GM18873 (cell line): ENCODE measurements at regions not wholly inside any gene's neighbourhood (a gene's known extent, or its start where the extent isn't known, plus 50 kb on each side); places are given as distances from the start of the nearest gene placed in this dataset.
"Not testable (repeated sequence)": the region's sequence is repeated elsewhere in the genome, so short reads cannot be mapped to it uniquely, and the experiment has no call there.

ENCODE experiments used
- ATAC-seq: cut with Tn5 transposase; IDR thresholded peaks from one replicate; pipeline ENCODE4 v1.9.1; 2021; ENCODE audit warnings: mild to moderate bottlenecking, moderate library complexity, moderate number of reproducible peaks; ENCODE audit not compliant: unreplicated experiment, low FRiP score

DNA sequence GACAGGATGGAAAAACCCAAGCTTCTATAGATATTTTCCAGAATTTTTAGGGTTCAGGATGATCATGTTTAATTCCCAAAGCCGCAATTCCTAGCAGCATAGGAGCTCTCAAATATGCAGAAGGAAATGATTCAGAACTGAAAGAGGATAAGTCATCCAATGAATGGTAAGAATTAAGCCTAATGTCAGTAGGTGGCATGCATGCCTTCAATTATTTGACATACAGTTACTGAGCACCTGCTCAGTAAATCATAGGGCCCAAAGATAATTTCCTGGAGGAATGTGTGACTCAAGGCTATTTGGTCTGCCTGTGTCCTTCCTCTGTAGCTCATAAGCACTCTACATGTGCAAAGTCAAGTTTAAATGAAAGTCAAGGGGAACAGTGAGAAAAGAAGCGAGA is 116.8 kb upstream of the SLC38A4 start:
- ATAC-seq: no peak

DNA sequence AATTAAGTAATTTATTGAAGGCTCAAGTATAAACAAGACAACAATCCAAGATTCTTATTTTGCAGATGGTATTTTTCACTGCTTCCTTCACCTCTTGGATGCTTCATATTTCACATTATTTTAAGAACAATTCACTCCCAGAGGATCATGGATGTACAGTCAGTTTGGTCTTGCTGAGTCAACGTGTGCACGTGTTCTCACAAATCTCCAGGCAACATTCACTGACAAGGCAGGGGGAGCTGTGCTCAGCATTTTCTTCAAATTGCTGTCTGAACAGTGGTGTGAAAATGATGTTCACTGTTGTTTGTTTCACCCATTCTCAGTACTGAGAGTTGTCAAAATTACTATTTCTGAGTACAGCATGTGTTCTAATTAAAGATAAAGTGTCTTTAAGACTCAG is 118.3 kb upstream of the SLC38A4 start:
- no peak for ATAC-seq

DNA sequence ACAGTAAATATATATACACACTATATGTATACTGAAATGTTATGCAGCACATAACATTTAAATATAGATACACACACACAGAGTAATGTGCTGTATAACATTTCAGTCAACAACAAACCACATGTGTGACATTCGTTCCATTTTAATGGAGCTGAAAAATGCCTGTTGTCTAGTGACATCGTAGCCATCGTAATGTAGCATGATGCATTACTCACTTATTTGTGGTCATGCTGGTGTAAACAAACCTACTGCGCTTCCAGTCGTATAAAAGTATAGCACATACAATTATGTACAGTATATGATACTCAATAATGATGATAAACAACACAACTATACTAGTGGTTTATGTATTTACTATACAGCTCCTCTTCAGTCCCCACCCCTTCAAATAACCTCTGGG is 119.0 kb upstream of the SLC38A4 start:
- ATAC-seq: no peak

DNA sequence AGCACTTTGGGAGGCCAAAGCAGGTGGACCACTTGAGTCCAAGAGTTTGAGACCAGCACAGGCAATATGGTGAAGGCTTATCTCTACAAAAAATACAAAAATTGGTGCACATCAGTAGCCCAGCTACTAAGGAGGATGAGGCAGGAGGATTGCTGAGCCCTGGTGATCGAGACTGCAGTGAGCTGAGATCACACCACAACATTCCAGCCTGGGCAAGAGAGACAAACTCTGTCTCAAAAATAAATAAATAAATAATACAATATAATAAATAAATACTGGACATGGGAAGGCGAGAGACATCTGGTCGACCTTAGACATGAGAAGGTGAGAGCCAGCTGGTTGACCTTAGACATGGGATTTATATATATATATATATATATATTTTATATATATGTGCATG is 119.8 kb upstream of the SLC38A4 start:
- no peak for ATAC-seq

DNA sequence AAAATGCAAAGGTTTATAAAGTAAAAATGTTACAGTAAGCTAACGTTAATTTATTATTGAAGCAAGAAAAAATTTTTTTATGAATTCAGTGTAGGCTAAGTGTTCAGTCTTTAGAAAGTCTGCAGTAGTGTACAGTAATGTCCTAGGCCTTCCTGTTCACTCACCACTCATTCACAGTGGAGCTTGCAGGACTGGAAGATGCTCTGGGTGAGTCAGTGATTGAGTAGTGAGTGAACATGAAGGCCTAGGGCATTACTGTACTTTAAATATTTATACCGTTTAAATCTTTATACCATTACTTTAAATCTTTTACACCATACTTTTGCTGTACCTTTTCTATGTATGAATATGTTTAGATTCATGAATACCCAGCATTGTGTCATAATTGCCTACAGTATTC is 120.3 kb upstream of the SLC38A4 start:
- no peak for ATAC-seq

DNA sequence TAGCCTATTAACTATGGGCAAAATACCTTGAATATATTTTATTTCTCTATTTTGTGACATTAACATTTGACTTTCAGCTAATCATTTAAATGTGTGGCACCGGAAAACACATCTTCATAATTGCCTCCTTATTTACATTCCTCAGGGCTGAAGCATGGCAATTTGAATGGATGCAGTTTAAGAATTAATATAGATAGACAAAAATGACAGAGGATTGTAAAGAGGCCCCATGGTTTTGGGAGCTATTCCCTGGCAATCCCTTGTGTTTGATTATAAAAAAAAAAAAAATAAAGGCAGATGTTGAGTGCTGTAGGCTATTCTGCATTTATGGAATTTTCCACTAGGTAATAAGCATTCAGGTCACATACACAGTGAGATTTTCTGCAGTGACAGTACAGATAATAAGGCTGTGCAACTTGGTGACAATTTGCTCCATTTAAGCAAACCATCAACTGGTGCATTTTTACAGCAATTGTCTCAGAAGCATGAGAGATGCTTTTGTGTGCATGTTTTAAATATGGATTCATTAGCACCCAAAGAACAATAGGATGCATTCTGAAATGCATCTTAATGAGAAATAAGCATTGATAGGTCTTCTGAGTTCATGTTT is 123.2 kb upstream of the SLC38A4 start:
- ATAC-seq: no peak

DNA sequence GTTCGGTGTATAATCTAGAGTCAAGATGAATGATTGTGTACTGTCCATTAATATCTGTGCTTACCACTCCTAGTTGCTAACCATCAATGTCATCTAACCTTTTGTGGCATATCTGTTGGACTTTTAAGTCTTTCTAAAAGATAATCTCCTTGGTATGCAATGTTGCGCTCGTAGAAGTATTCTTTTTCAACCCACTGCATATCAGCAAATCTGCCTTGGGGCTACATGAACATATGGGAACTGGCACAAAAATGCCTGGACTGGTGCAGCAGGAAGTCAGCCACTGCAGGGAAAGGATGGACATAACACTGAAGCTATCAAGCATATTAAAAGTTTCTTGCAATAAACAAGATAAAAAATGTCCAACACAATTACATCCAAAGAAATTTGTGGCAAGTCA is 124.3 kb upstream of the SLC38A4 start:
- no peak for ATAC-seq

DNA sequence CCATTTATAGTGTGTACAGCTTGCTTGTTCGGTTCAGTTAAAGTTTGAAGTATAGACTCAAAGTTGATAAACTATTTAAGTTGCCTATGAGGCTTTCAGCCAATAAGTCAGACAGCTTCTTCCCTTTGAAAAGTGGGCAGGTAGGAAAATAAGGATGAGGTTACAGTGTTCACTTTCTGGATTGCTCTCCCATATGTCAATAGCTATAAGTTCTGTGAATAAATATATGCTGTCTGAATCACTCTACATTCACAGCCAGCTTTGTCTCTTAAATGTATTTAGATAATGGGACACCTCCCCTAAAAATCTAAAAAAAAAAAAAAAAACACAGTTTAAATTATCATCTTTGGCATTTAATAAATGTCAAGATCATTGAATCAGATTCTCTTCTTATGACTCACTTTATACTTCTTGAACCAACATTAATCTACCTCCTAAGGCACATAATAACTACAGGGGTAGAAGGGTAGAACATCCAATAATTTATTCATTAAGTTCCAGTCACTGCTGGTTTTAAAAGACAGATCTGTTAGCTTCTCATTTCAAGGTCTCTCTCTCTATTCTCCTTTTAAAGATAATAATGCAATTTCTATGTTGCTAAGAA is 126.4 kb upstream of the PCED1B start:
- ATAC-seq: no peak

DNA sequence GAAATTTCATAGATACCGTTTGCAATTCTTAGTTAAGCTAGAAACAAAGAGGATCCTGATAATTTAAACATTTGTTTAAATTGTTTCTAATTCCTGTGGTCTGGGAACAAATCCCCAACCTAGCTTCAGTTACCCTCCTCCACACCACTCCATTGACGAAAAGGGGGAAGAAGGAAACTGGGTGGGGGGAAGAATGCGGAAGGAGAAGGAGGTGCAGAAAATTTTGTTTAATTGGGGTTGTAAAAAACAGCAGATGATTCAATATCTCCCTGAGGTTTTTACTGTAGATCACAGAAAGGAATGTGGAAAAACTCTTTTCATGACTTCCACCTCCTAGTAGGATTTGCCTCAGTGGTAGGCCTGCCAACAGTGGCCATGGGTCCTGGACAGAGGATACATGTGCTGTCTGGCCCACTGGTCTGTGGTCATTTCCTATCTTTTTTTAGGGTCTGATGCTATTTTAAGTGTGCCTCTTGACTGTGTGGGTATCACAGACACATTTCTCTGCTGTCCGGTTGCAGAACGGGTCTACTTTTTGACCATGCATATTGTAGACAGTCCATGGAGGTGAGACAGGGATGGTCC is 122.9 kb upstream of the PCED1B start:
- no peak for ATAC-seq

DNA sequence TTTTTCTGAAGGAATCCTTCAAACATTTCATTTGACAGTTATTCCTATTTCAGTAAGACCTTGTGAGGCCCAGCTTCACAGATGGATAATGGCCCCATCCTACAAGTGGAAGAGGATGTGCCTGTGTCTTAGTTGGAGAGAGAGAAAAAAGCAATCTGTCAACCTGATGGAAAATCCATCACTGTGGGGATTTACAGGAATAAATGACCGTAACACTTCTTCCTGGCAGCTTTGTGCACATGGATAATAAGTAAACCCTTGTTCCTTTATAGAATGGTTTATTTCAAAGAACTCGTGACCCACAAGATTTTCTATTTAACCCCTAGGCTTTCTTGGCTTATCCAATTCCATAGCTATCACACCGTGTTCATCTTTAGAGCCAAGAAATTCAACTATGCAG is 121.4 kb upstream of the PCED1B start:
- ATAC-seq: no peak

DNA sequence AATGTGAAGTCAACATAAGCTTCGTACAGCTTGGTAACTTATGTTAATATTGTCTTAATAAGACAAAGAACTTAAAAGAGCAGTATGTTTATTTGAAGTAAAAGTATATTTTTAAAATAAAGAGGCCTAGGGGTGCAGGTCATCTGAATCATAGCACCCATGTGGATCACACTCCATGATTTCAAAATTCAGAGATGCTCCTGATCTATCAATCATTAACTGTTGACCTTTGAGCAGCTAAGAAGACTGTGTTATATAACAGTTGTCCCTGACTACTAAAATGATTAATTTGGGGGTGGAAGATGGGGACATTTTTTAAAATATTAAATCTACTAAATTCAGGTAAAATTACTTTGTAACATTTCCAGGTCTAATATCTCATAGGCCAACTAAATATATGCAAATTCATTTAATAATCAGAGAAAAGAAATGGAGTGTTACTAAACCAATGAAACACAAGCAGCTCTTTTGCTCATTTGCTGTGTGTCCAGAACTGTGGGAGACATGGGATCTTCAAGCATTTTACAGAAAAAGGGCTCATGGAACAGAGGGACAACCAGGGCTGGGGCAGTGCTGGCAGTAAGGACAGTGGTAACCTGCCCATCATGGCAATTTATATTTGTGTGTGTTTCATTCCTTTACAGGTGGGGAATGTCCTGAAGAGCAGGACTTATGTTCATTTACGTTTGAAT is 120.7 kb upstream of the PCED1B start:
- no peak for ATAC-seq

DNA sequence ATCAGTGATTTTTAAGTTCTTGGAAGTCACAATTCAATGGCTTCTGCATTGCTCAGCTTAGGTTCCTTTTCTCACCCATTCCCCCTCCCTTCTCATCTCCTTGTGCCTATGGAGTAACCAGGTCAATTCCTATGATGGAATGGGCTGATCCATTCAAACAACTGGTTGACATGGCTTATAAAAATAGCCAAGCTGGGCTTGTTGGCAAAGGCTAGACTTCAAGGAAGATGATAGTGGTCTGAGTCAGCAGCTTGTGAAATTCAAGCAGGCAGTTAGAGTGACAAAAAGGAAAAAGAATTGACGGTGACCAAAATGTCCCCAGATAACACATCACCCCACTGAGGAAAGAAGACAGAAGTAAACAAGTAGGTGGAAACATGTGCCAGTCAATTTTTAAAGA is 119.9 kb upstream of the PCED1B start:
- no peak for ATAC-seq

DNA sequence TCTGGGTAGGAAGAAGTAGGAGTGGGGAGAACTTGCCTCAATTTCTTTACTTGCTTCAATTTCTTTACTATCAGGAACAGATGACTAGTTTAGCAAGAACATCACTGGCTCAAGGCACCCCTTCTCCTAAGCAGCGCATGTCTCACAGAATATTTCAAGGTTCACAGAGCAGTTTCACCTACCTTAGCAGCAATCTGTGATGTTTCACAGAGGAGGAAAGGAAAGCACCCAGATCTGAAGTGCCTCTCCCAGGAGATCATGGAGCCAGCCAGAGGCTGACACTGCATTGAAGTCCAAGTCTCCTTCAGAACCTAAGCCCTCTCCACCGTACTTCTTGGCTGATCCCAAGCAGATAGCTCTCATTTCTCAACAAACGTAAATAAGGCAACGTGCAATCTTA is 118.7 kb upstream of the PCED1B start:
- no peak for ATAC-seq

DNA sequence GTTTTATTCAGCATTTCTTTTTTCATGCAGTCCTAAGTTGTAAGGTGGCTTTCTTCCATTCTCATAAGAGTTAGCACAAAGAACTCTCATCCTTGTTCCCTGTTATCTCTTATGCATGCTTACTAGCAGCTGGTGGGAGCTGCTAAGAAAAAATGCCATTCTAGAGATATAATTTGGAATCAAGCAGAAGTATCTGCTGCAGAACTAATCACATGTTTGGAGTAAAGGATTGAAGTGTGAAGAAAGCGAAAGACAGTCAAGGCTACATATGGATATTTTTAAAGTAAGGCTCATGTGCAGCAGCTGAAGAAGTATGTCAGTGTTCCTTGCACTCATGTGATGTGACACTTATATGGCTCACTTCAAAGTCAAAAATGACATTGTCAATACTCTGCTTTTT is 116.2 kb upstream of the PCED1B start:
- no peak for ATAC-seq

DNA sequence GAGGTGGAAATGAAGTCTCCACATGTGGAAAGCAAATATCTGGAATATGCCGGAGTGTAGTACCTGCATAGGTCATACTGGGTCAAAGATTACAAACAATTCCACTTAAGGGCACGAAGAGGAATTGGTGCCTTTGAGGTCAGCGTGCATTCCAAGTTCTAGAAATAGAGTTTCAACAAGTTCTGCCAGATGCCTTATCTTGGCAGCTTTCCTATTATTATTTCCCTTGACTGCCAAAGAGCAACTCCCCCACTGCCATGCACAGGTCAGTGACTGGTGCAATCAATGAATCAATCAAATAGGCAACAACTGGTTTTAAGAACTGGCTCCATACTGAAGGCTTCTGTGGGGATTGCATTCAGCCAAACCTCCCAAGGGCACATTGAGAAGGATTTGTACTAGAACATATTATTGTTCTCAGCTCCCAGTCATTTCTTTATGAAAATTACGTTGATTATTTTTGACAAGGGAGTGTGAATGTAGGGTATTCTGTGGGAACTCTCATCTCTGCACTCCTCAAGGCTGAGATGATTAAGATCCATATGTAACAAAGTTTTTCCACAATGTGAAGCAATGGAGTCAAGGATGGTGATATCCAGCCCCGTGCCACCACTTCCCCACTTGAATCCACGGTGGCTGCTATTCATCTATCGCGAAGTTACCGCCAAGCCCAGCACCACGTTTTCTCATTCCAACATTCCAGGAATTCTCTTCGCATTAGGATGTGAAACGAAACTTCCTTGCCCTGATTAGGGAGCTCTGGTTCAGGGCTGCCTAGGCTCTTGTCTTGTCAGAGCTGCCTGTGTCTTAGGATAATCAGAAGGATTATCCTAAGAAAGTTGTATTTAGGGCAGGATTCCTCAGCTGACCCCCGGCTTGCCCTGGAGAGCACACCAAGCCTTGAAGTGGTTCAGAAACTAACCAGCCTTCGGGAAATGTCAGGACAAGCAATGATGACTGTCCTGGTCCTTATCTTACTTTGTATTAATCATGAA is 115.1 kb upstream of the PCED1B start:
- no peak for ATAC-seq

DNA sequence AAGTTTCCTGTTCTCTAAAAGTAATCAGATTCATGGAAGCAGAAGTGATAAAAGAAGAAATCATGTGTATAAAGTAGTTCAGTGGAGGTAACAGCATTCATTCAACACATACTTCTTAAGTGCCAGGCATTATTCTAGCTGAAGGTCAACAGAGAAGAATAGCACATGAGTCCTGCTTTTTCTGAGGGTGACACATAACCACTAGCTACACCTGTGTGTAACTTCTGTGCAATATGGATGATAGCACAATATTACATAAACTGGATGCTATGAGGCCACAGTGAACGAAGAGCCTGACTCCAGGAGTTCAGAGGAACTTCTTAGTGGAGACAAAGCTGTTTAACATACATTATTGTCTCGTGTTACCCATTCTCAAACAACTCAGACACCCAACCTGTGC is 114.3 kb upstream of the PCED1B start:
- no peak for ATAC-seq

DNA sequence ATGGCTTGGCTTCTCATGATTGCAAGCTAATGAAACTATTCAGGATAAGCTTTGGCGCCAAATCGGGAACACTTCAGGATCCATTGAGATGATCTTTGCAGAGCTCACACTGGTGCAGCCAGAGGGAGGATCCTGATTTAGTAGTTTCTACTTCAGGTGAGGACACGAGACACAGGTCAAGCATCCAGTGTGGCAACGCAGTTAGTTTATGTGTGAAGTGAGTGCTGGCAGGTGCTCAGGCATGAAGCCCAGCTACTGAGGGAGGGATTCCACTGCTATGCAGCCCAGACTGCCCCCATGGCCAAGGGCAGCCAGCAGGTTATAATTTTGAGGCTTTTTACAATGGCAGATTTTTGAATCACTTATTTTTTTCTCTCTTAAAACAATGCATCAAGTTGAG is 113.5 kb upstream of the PCED1B start:
- no peak for ATAC-seq

DNA sequence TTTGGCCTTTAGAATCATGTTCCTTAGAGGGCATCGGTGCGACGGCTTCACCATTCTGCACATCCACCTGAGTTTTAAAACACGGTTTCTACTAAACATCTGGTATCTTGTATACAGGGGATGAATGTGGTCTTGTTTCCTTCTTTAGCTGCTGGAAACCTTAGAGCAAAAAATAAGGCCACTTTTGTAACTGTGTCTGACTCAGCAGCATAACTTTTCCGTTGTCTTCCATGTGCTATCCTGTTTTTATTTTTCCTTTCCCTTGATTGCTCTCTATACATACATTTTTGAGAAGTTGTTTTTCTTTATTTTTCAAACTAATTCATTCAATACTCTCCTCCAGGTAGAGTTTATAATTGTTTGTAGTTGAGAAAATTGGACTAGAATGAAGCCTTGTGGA is 108.8 kb upstream of the PCED1B start:
- ATAC-seq: no peak

DNA sequence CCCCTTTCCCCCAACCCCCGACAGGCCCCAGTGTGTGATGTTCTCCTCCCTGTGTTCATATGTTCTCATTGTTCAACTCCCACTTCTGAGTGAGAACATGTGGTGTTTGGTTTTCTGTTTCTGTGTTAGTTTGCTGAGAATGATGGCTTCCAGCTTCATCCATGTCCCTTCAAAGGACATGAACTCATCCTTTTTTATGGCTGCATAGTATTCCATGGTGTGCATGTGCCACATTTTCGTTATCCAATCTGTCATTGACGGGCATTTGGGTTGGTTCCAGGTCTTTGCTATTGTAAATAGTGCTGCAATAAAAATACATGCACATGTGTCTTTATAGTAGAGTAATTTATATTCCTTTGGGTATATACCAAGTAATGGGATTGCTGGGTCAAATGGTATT is 105.5 kb upstream of the PCED1B start:
- ATAC-seq: not testable (repeated sequence)

DNA sequence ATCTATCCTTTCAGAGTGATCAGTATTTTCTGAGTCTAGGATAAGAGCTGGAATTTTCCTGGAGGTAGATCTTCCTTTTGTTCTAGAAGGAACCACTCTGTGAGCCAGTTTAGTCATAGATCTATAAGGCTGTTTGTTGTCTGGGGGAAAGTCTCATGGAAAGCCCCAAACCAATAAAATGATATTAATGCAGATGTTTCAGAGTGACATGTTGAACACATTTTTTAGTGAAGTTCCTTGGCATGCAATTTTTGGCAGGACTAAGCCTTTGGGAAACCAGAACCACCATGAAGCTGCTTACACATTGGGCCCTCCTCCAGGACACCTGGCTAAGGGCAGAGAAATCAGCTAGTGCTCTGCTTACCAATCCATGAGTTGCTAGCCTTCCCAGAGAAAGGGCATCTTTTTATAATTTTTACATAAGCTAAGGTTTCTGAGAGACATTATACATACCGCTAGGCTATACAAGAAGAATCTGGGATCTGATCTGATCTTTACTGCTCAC is 101.5 kb upstream of the PCED1B start:
- no peak for ATAC-seq
